ENCODE measurements at regions not wholly inside any gene's neighbourhood (a gene's known extent, or its start where the extent isn't known, plus 50 kb on each side); places are given as distances from the start of the nearest gene placed in this dataset.

DNA sequence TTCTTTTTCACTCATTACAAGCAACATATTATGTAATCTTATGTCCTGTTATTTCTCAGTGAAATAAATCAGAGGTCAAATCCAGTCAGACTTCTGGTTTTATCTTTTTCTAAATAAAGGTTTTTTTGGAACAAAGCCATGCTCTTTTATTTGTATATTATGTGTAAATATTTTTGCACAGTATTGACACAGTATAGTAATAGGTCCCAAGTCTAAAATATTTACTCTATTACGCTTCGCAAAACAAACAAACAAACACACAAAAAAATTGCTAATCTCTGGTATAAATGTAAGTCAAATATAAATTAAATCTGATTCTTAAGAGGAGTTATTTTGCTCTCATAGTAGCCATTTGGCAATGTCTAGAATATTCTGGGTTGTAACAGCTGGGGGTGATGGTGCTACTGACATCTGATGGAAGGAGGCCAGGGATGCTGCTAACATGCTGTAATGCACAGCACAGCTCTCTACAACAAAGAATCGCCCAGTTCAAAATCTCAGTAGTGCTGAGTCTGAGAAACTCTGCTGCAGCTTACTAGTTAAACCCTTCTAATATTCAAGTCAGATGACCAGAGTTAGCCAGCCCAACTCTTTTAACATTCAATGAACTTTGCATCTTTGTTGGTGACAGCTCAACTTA is 602.1 kb downstream of the RAB28 start:
- no peak for TF ChIP-seq JUN (IDR thresholded peaks at IDR 0.05; ENCODE audit: borderline replicate concordance, low read depth, low read length)
- no peak for TF ChIP-seq JUN (CRISPR knock-in tag; IDR thresholded peaks at IDR 0.05; ENCODE audit: borderline replicate concordance)
- TF ChIP-seq, protein P1, sequence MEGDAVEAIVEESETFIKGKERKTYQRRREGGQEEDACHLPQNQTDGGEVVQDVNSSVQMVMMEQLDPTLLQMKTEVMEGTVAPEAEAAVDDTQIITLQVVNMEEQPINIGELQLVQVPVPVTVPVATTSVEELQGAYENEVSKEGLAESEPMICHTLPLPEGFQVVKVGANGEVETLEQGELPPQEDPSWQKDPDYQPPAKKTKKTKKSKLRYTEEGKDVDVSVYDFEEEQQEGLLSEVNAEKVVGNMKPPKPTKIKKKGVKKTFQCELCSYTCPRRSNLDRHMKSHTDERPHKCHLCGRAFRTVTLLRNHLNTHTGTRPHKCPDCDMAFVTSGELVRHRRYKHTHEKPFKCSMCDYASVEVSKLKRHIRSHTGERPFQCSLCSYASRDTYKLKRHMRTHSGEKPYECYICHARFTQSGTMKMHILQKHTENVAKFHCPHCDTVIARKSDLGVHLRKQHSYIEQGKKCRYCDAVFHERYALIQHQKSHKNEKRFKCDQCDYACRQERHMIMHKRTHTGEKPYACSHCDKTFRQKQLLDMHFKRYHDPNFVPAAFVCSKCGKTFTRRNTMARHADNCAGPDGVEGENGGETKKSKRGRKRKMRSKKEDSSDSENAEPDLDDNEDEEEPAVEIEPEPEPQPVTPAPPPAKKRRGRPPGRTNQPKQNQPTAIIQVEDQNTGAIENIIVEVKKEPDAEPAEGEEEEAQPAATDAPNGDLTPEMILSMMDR (IDR thresholded peaks at IDR 0.05 in 2 of 3, conservative IDR thresholded peaks at IDR 0.05 in 1 of 3; ENCODE audit: insufficient read depth in 2 of 3, low read depth in 1 of 3, low read length in 3 of 3), result no peak
- TF ChIP-seq HNRNPUL1 (IDR thresholded peaks at IDR 0.05; ENCODE audit: low read length), result no peak
- TF ChIP-seq, protein P2, sequence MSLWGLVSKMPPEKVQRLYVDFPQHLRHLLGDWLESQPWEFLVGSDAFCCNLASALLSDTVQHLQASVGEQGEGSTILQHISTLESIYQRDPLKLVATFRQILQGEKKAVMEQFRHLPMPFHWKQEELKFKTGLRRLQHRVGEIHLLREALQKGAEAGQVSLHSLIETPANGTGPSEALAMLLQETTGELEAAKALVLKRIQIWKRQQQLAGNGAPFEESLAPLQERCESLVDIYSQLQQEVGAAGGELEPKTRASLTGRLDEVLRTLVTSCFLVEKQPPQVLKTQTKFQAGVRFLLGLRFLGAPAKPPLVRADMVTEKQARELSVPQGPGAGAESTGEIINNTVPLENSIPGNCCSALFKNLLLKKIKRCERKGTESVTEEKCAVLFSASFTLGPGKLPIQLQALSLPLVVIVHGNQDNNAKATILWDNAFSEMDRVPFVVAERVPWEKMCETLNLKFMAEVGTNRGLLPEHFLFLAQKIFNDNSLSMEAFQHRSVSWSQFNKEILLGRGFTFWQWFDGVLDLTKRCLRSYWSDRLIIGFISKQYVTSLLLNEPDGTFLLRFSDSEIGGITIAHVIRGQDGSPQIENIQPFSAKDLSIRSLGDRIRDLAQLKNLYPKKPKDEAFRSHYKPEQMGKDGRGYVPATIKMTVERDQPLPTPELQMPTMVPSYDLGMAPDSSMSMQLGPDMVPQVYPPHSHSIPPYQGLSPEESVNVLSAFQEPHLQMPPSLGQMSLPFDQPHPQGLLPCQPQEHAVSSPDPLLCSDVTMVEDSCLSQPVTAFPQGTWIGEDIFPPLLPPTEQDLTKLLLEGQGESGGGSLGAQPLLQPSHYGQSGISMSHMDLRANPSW (CRISPR knock-in tag; IDR thresholded peaks at IDR 0.05), result no peak
- TF ChIP-seq, protein P3, sequence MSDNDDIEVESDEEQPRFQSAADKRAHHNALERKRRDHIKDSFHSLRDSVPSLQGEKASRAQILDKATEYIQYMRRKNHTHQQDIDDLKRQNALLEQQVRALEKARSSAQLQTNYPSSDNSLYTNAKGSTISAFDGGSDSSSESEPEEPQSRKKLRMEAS (CRISPR knock-in tag; IDR thresholded peaks at IDR 0.05), result no peak
- no peak for TF ChIP-seq RNF2 (IDR thresholded peaks at IDR 0.05)
- TF ChIP-seq, protein P4, sequence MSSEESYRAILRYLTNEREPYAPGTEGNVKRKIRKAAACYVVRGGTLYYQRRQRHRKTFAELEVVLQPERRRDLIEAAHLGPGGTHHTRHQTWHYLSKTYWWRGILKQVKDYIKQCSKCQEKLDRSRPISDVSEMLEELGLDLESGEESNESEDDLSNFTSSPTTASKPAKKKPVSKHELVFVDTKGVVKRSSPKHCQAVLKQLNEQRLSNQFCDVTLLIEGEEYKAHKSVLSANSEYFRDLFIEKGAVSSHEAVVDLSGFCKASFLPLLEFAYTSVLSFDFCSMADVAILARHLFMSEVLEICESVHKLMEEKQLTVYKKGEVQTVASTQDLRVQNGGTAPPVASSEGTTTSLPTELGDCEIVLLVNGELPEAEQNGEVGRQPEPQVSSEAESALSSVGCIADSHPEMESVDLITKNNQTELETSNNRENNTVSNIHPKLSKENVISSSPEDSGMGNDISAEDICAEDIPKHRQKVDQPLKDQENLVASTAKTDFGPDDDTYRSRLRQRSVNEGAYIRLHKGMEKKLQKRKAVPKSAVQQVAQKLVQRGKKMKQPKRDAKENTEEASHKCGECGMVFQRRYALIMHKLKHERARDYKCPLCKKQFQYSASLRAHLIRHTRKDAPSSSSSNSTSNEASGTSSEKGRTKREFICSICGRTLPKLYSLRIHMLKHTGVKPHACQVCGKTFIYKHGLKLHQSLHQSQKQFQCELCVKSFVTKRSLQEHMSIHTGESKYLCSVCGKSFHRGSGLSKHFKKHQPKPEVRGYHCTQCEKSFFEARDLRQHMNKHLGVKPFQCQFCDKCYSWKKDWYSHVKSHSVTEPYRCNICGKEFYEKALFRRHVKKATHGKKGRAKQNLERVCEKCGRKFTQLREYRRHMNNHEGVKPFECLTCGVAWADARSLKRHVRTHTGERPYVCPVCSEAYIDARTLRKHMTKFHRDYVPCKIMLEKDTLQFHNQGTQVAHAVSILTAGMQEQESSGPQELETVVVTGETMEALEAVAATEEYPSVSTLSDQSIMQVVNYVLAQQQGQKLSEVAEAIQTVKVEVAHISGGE (CRISPR knock-in tag; IDR thresholded peaks at IDR 0.05), result no peak
- no peak for TF ChIP-seq EP300 (IDR thresholded peaks at IDR 0.05; ENCODE audit: low read length)

Measured in K562 (cell line).